Activated CD8-positive, alpha-beta memory T cell treated with anti-CD3 and anti-CD28 coated beads, Interleukin-2, amount 50 U/mL, for 4 hours (primary cell): ENCODE measurements at regions not wholly inside any gene's neighbourhood (a gene's known extent, or its start where the extent isn't known, plus 50 kb on each side); places are given as distances from the start of the nearest gene placed in this dataset.
"Not testable (repeated sequence)": the region's sequence is repeated elsewhere in the genome, so short reads cannot be mapped to it uniquely, and the experiment has no call there.

Source experiments
- DNase-seq: peaks from one replicate; pipeline ENCODE4 v3.0.0-alpha.2; 2020

GRCh38 chr2:16111838-16112210, 171.5 kb downstream of the MYCN start:
- no peak for DNase-seq

GRCh38 chr2:16109821-16110310, 169.5 kb downstream of the MYCN start:
- no peak for DNase-seq

DNA sequence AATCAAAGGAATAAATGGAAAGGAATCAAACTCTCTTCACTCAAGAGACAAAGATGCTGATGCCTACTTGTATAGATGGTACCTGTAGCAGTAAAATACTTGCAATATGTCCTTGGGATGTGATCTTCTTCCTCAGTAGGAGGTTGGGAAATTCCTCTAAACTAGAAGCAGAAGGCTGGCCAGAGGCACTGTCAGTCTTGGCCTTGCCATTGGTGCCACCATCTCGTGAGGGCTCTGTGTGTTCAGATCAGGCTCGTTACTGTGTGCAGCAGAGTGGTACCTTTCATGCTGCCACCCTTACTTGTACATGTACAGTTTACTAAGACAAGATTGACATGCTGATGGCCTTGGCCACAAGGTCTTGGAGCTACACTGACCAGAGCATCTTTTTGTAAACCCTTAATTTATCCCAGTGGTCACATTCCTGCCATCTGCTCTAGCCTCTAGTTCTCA, 169.0 kb downstream of the MYCN start:
- no peak for DNase-seq

DNA sequence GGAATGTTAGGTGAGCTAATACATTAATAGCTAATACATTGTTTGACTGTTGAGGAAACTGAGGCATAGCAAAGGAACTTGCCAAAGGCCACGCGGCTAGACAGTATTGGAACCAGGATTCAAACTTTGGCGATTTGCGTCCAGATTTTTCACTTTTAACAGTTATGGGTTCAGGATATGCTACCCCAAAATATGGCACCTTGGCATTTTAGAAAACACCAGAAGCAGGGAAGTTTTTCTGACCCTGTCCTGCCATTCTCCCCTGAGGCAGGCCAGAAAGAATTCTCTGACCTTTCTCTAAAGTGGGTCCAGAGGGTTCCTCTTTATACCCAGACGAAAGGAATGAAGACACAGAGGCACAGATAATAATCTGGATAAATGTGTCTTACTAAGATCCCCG, 166.9 kb downstream of the MYCN start:
- no peak for DNase-seq

DNA sequence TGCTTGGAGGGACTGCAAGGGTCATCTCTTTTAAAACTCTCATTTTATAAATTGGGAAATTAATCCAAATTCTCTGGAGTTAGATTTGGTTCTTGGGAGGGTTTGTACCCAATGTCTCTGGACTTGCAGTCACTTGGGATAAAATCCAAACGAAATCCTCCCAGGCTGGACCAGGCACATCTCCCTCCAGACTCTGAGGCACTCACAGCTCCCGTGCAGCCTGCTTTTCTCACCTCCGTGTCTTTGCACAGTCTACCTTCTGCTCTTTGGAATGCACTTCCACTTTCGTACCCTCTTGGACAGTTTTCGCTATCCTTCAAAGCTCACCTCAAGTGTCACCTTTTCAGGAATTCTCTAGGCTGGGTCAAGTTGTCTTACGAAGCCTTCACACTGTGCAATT, 166.3 kb downstream of the MYCN start:
- no peak for DNase-seq

GRCh38 chr2:16105669-16106281, 165.4 kb downstream of the MYCN start:
- no peak for DNase-seq

- DNase-seq = no peak
These were observed 164.8 kb downstream of the MYCN start for GRCh38 chr2:16104949-16105668.

- no peak for DNase-seq
These were observed 164.1 kb downstream of the MYCN start for GRCh38 chr2:16104315-16104948.

GRCh38 chr2:16103614-16104314, 163.4 kb downstream of the MYCN start:
- no peak for DNase-seq

DNA sequence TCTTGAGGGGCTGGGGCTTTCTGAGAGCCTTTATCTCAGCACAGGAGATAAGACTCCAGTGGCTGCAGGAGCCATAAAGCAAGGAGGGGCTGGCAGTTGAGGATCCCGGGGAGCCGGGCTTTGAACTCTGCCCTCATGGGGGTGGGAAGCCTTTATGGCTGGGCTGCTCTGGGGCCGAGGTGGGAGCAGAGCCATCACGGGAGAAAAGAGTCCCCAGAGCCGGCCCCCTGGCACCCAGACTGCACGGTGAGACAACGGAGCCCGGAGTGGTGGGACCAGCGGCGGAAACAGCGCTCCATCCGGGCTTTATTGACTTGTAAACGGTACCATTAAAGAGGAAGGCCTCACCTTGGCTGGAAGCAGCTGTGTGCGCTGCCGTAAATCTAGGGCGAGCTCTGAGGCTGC, 162.6 kb downstream of the MYCN start:
- DNase-seq = no peak

DNA sequence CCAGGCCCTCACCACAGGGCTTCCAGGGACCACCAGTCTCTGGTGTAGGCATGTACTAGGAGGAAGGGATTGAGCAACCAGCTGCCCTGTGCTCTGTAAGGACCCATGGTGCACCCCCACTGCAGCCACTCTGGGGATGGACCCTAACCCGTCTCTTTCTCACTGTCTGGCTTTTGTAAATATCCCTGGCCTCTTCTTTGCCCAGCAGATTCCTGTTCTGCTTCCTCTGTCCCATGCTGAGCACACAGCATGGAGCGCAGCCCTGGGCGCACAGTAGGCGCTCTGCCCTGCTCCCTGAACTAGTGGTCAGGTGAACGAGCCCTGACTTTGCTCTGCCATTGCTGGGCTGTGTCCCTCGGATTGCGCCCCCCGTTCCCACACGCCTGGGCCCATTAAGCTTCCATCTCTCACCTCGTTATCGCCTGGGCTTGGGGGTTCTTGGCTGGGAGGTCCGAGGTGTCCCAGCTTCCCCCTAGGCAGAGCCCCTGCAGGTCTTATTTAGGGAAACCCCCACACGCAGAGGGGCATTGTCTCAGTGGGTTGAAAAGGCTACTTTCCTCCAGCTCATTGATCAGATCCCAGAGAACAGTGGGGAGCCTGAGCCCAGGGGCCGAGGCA, 162.1 kb downstream of the MYCN start:
- DNase-seq = no peak

- DNase-seq = no peak
These were observed 160.8 kb downstream of the MYCN start for GRCh38 chr2:16101196-16101595.

DNA sequence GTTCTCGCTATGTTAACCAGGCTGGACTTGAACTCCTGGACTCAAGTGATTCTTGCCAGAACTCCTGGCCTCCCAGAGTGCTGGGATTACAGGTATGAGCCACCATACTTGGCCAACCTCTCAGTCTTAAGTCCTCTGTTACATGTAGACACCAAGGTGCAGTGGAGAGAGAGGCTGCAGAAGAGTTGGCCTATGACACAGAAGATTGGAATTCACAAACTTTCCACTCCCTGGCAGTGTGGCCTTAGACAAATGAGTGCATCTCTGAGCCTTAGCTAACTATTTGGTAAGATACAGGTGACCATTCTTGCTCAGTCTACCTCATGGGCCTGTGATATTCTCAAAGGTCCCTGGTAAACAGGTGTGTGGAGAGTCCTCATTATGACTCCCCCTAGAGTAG, 159.7 kb downstream of the MYCN start:
- DNase-seq = no peak

- no peak for DNase-seq
These were observed 159.0 kb downstream of the MYCN start for GRCh38 chr2:16099326-16099725.

GRCh38 chr2:16096962-16097361, 156.6 kb downstream of the MYCN start:
- no peak for DNase-seq

GRCh38 chr2:16095483-16095882, 155.1 kb downstream of the MYCN start:
- DNase-seq = not testable (repeated sequence)

GRCh38 chr2:16094811-16095210, 154.5 kb downstream of the MYCN start:
- DNase-seq = no peak

DNA sequence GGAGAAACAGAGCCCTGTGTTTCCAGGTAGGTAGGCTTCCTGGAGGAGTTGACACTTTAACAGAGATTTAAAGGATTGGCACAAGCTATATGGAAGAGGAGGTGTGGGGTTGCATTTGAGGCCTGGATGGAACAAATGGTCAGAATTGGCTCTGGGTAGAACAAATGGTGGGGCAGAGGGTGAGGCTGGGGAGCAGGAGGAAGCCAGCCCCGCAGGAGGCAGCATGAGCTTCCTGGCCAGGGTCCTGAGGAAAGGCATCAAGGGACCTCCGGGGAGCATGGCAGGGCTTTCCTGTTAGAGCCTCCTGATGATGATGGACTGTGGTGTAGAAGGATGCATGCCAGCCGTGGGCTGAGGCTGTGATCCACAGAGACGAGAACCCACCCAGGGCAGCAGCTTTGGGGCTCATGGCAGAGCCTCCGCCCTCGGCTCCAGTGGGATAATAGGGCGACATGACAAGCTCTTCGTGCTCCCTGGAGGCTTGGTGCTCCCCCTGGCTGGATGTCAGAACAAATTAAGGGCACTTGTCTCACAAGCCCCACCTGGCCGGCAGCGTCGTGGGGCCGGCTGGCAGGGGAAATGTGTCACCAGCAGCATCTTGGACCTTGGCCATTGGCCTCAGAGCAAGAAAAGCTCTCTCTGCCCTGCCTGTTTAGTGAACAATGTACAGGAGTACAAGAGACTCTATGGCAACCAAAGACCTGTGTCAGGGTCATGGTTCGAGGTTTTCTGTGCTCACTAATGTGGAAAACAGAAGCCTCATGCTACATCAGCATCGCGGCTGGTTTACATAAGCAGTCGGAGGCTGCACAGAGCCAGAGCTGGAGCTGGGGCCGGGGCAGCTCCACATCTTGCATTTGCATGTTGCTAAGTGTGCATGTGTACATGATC, 153.5 kb downstream of the MYCN start:
- no peak for DNase-seq

DNA sequence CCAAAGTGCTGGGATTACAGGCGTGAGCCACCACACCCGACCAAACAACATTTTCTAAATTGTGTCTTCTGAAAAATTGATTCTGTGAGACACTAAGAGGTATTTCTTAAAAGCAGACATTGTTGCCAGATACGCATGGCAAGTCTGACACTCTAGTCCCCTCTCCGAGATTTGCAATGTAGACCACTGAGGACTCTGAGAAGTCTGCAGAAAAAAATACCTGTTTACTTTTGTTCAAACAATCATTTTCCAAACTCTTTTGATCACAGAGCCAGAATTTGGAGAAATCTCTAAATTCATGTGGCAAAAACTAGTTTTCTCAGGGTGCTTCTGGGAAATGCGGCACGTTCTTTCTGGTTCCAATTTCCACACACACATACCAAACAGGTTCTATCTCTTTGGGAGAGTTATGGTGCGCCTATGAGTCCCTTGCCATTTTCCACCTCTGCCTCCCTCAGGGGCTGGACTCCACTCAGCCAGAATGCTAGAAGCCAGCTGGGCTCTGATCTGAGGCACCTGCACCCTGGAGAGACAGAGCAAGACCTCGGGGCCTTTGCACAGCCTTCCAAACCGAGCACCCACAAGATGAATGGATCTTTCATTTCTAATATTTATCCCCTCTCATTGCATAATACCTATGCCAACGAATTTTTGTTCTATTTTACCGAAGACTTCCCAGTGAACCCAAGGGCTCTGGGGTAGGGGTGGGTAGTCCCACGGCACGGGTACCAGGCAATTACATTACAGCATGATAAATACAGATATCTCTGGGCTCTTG, 152.7 kb downstream of the MYCN start:
- no peak for DNase-seq

DNA sequence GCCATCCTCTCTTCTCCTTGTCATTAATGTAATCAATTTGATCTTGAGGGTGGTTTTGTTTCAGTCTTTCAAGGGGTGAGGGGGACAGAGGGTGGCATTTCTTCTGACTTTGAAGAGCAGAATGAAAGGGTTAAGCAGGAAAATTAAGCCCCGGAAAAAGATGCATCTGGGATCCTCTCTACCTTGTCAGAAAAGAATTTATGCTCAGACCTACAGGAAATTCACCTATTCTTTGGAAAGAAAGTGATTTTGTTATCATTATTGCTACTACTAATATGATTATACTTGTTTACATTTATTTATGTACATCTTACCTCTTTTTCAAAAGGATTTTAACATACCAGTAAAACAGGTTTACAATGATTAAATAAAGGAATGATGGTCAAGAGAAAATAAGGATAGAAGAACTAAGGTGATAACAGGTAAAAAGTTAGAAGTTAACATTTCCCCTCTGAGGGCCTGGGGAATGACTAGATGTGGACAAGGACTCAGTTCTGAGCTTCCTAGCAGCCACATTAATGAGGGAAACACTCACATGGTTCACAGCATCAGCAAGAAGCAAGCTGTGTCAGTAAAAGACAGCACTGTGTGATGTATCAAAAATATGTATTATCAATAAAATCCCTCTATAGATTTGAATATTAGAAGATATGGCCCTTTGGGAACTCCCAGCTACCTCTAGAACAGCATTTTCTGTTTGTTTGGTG, 151.4 kb downstream of the MYCN start:
- DNase-seq = no peak
